Breast epithelium (tissue), 4 donors: ENCODE measurements at regions not wholly inside any gene's neighbourhood (a gene's known extent, or its start where the extent isn't known, plus 50 kb on each side); places are given as distances from the start of the nearest gene placed in this dataset.
"Not testable (repeated sequence)": the region's sequence is repeated elsewhere in the genome, so short reads cannot be mapped to it uniquely, and the experiment has no call there.

Experiments
- DNase-seq, 2 donors: peaks; one replicate each; pipeline ENCODE4 v3.0.0-alpha.2; 2019; ENCODE audit warnings: low spot score in 2 of 2
- H3K27ac ChIP-seq, 2 donors: fragments of 200-600 bp; sonication (generic) in 1 of 2; one replicate each; pipeline ENCODE4 v1.5.1; 2016 to 2019; ENCODE audit warnings: mild to moderate bottlenecking in 1 of 2
- H3K27me3 ChIP-seq, 2 donors: fragments of 200-600 bp; sonication (generic) in 1 of 2; one replicate each; pipeline versions ENCODE4 v1.5.1 to v1.6.0; 2017 to 2019; ENCODE audit warnings: control low read depth in 1 of 2, mild to moderate bottlenecking in 1 of 2
- H3K36me3 ChIP-seq: fragments of 200-600 bp; one replicate; pipeline ENCODE4 v1.5.1; 2019
- H3K4me1 ChIP-seq, 2 donors: fragments of 200-600 bp; sonication (generic); one replicate each; pipeline ENCODE4 v1.5.1; 2016 to 2019; ENCODE audit warnings: control low read depth in 1 of 2
- H3K4me3 ChIP-seq, 3 donors: fragments of 200-600 bp; sonication (generic); 1 replicate in 2 of 3; 2 replicates in 1 of 3; pipeline ENCODE4 v1.5.1; 2016 to 2019; ENCODE audit warnings: mild to moderate bottlenecking in 3 of 3, moderate library complexity in 2 of 3
- H3K9me3 ChIP-seq, 2 donors: fragments of 200-600 bp; sonication (generic) in 1 of 2; one replicate each; pipeline ENCODE4 v1.5.1; 2016 to 2019; ENCODE audit warnings: control low read depth in 1 of 2
- POLR2A ChIP-seq: fragments of 450-650 bp; IDR thresholded peaks from one replicate; pipeline ENCODE4 v1.6.1; 2016; ENCODE audit warnings: antibody characterized with exemption, mild to moderate bottlenecking, moderate library complexity
- POLR2AphosphoS5 ChIP-seq, 3 donors: sonication (generic); formaldehyde crosslinking; IDR thresholded peaks; one replicate each; pipeline ENCODE4 v1.6.1; 2017; ENCODE audit warnings: antibody characterized with exemption in 3 of 3
- intact Hi-C: fragments of 100-400 bp; cut with DNase I; formaldehyde crosslinking; loops from one replicate; pipeline ENCODE4 v1.15.1; 2023; ENCODE audit warnings: low total_unique reads
- TF ChIP-seq, protein P1 (sequence below), 3 donors: fragments of 450-650 bp; IDR thresholded peaks; one replicate each; pipeline ENCODE4 v1.5.1; 2016 to 2017; ENCODE audit warnings: antibody characterized with exemption in 3 of 3, mild to moderate bottlenecking in 3 of 3, moderate library complexity in 3 of 3

- Histone ChIP-seq H3K4me3 (no peak overlapping the region), H3K27ac (no peak overlapping the region), H3K27me3 (peaks cover 0 to 7% of the 10 kb centered on the region in 2 donors), H3K36me3 (no peaks in the 10 kb centered on the region), H3K4me1 (no peaks in the 10 kb centered on the region), H3K9me3 (no peaks in the 10 kb centered on the region)
- no peak for DNase-seq
- TF ChIP-seq, protein P1, sequence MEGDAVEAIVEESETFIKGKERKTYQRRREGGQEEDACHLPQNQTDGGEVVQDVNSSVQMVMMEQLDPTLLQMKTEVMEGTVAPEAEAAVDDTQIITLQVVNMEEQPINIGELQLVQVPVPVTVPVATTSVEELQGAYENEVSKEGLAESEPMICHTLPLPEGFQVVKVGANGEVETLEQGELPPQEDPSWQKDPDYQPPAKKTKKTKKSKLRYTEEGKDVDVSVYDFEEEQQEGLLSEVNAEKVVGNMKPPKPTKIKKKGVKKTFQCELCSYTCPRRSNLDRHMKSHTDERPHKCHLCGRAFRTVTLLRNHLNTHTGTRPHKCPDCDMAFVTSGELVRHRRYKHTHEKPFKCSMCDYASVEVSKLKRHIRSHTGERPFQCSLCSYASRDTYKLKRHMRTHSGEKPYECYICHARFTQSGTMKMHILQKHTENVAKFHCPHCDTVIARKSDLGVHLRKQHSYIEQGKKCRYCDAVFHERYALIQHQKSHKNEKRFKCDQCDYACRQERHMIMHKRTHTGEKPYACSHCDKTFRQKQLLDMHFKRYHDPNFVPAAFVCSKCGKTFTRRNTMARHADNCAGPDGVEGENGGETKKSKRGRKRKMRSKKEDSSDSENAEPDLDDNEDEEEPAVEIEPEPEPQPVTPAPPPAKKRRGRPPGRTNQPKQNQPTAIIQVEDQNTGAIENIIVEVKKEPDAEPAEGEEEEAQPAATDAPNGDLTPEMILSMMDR (IDR thresholded peaks at IDR 0.05), result no peak
- no peak for TF ChIP-seq POLR2AphosphoS5 (IDR thresholded peaks at IDR 0.05)
- TF ChIP-seq POLR2A, result no peak
- intact Hi-C loops, result no loop called here
Observed at GRCh38 chr3:127085576-127085975, 102.7 kb downstream of the PLXNA1 start.

DNA sequence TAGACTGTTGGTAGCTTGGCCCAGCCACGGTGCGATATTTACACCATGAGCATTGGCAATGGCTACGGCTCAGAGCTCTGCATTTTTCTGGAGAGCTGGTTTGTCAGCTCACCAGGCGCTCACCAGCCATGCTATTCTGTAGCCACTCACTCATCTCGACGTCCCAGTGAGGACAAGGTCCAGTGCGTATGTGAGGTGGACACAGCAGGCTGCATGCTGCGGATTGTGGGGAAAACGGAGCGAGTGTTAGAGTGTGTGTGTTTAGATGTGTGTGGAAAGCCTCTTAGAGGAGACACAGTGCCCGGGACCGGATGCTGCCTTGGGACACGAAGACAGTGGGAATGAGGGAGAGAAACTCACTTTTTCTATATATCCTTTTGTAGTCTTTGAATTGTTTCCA lies 103.7 kb downstream of the PLXNA1 start:
- H3K27ac ChIP-seq, H3K27me3 ChIP-seq, intact Hi-C loops, H3K4me1 ChIP-seq, H3K9me3 ChIP-seq, H3K4me3 ChIP-seq, H3K36me3 ChIP-seq, DNase-seq: not testable (repeated sequence)

GRCh38 chr3:127087441-127087840 lies 104.5 kb downstream of the PLXNA1 start:
- no peaks in the 10 kb centered on the region for H3K36me3 ChIP-seq
- H3K27me3 ChIP-seq, result peaks cover 0 to 7% of the 10 kb centered on the region in 2 donors
- H3K4me3 ChIP-seq, result no peak overlapping the region
- no peak for DNase-seq
- intact Hi-C loops, result no loop called here
- no peak overlapping the region for H3K27ac ChIP-seq
- no peaks in the 10 kb centered on the region for H3K4me1 ChIP-seq
- H3K9me3 ChIP-seq, result no peaks in the 10 kb centered on the region
- TF ChIP-seq, protein P1 (IDR thresholded peaks at IDR 0.05), result no peak
- TF ChIP-seq POLR2AphosphoS5 (IDR thresholded peaks at IDR 0.05) (no peak), POLR2A (no peak)

GRCh38 chr3:127088511-127089351 lies 104.2 kb upstream of the PRR23E start:
- Histone ChIP-seq H3K4me3 (no peak overlapping the region), H3K9me3 (no peaks in the 10 kb centered on the region), H3K27me3 (peaks cover 0 to 7% of the 10 kb centered on the region in 2 donors), H3K27ac (no peak overlapping the region), H3K36me3 (no peaks in the 10 kb centered on the region), H3K4me1 (no peaks in the 10 kb centered on the region)
- TF ChIP-seq POLR2AphosphoS5 (IDR thresholded peaks at IDR 0.05) (no peak), POLR2A (no peak)
- TF ChIP-seq, protein P1 (IDR thresholded peaks at IDR 0.05), result peak in 1 of 3 donors; percentile 10
- DNase-seq, result no peak
- intact Hi-C loops, result no loop called here

DNA sequence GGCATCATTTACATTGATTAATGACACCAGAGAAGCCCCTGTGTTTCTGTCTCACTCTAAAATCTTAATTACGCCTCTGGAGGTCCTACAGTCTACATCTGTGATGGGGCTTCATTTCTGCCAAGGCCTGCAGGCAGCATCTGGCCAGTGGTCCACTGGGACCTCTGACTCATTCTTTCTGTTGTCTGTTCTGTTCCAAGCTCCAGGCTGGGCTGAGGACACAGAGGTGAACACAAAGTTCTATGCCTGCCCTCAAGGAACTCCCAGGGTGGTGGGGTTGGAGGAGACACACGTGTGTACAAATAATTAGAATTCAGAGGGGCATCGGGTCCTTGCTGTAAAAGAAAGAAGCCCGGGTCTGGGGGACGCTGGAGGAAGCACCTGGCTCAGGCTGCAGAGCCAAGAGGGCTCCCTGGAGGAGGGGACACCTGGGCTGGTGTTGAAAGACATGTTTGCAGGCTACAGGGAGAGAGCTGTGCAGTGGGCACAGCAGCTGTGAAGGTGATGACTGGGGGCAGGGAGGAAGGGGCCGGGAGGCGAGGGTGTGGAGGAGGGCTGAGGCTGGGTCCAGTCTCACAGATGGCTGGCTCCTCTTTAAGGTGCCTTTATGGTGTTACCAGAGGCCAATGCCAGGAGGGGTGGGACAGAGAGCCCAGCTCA lies 103.3 kb upstream of the PRR23E start:
- peaks cover 0 to 7% of the 10 kb centered on the region in 2 donors for H3K27me3 ChIP-seq
- no peak for DNase-seq
- H3K4me3 ChIP-seq, result no peak overlapping the region
- H3K4me1 ChIP-seq, result no peaks in the 10 kb centered on the region
- no peak overlapping the region for H3K27ac ChIP-seq
- no peaks in the 10 kb centered on the region for H3K9me3 ChIP-seq
- intact Hi-C loops, result loop anchor here (10.0 kb wide), 1 partner anchor 285 kb away; no protein-coding TSS in a partner anchor
- no peaks in the 10 kb centered on the region for H3K36me3 ChIP-seq
- TF ChIP-seq, protein P1 (IDR thresholded peaks at IDR 0.05), result no peak
- peak in 1 of 3 donors; percentile 20 for TF ChIP-seq POLR2AphosphoS5 (IDR thresholded peaks at IDR 0.05)
